CD8-positive, alpha-beta memory T cell (primary cell): ENCODE measurements at regions not wholly inside any gene's neighbourhood (a gene's known extent, or its start where the extent isn't known, plus 50 kb on each side); places are given as distances from the start of the nearest gene placed in this dataset.
"Not testable (repeated sequence)": the region's sequence is repeated elsewhere in the genome, so short reads cannot be mapped to it uniquely, and the experiment has no call there.

ENCODE experiments used
- CTCF ChIA-PET: fragments of 350-600 bp; sonication (Branson Sonifier 250); formaldehyde crosslinking; loops from one replicate; lab custom pipeline; 2021; ENCODE audit warnings: antibody characterized with exemption; lab: Charles Lee
- POLR2A ChIA-PET: fragments of 350-600 bp; sonication (Branson Sonifier 250); formaldehyde crosslinking; loops from one replicate; lab custom pipeline; 2021; ENCODE audit warnings: antibody characterized with exemption; lab: Charles Lee
- DNase-seq, 5 donors: peaks; one replicate each; pipeline versions ENCODE4 v3.0.0 to v3.0.0-alpha.2; 2020 to 2022; ENCODE audit warnings: mixed read lengths in 1 of 5
- H3K27ac ChIP-seq: one replicate; pipeline ENCODE4 v1.7.0; 2013; ENCODE audit warnings: low read depth, mild to moderate bottlenecking, low read length, moderate library complexity
- H3K27me3 ChIP-seq: 2 replicates; pipeline ENCODE4 v1.7.0; 2013; ENCODE audit warnings: low read length, mild to moderate bottlenecking; ENCODE audit not compliant: insufficient read depth, poor library complexity, severe bottlenecking
- H3K36me3 ChIP-seq: 2 replicates; pipeline ENCODE4 v1.7.0; 2013; ENCODE audit warnings: mild to moderate bottlenecking, low read length, moderate library complexity; ENCODE audit not compliant: insufficient read depth
- H3K4me1 ChIP-seq: 2 replicates; pipeline ENCODE4 v1.7.0; 2013; ENCODE audit warnings: mild to moderate bottlenecking, low read length, moderate library complexity; ENCODE audit not compliant: insufficient read depth
- H3K4me3 ChIP-seq: 2 replicates; pipeline ENCODE4 v1.7.0; 2013; ENCODE audit warnings: mild to moderate bottlenecking, low read length
- H3K9me3 ChIP-seq: 2 replicates; pipeline ENCODE4 v1.7.0; 2013; ENCODE audit warnings: mild to moderate bottlenecking, low read length
- H3K27ac Mint-ChIP-seq, 8 donors: one replicate each; pipeline ENCODE4 v1.8.0; 2020 to 2021; ENCODE audit warnings: mixed read lengths in 8 of 8, mild to moderate bottlenecking in 6 of 8, inconsistent platforms in 3 of 8, moderate library complexity in 3 of 8
- H3K27me3 Mint-ChIP-seq, 2 donors: one replicate each; pipeline ENCODE4 v1.8.0; 2020 to 2021; ENCODE audit warnings: mixed read lengths in 2 of 2, mild to moderate bottlenecking in 1 of 2, moderate library complexity in 1 of 2
- H3K36me3 Mint-ChIP-seq, 3 donors: one replicate each; pipeline ENCODE4 v1.8.0; 2020 to 2021; ENCODE audit warnings: mixed read lengths in 3 of 3, inconsistent platforms in 1 of 3, mild to moderate bottlenecking in 1 of 3
- H3K4me1 Mint-ChIP-seq, 3 donors: one replicate each; pipeline ENCODE4 v1.8.0; 2020 to 2021; ENCODE audit warnings: mixed read lengths in 3 of 3, inconsistent platforms in 1 of 3, mild to moderate bottlenecking in 1 of 3
- H3K4me3 Mint-ChIP-seq, 7 donors: one replicate each; pipeline ENCODE4 v1.8.0; 2020 to 2021; ENCODE audit warnings: mixed read lengths in 7 of 7, mild to moderate bottlenecking in 6 of 7, moderate library complexity in 4 of 7, inconsistent platforms in 2 of 7
- H3K9me3 Mint-ChIP-seq, 5 donors: one replicate each; pipeline ENCODE4 v1.8.0; 2020 to 2022; ENCODE audit warnings: mixed read lengths in 5 of 5, mild to moderate bottlenecking in 3 of 5, moderate library complexity in 2 of 5, inconsistent platforms in 1 of 5

DNA sequence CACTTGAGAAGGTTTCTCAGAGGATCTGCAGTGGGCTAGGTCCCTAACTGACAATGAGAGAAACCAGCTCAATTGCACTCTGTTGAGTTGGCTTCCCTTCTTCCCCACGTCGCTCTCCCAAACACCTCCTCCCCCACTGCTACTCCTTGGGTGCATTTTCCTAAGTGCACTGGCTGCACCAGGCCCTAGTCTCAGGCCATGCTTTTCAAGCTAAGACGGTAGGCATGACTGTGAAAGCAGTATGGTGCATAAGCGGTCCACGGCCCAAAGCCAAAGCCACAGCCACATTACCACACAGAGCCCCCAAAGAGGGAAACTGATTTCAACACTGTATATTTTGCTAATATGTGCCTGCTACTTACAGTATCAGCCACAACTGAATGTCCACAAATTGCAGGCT, 62.1 kb upstream of the RBM24 start:
- Mint-ChIP-seq H3K9me3 (peaks cover 0 to 4% (median 0%) of the 10 kb centered on the region in 5 donors), H3K27me3 (peaks cover 3 to 8% of the 10 kb centered on the region in 2 donors), H3K4me3 (no peak overlapping the region), H3K27ac (no peak overlapping the region), H3K4me1 (no peaks in the 10 kb centered on the region), H3K36me3 (no peaks in the 10 kb centered on the region)
- Histone ChIP-seq H3K4me1 (no peaks in the 10 kb centered on the region), H3K27ac (no peak overlapping the region), H3K4me3 (no peak overlapping the region), H3K9me3 (no peaks in the 10 kb centered on the region), H3K36me3 (no peaks in the 10 kb centered on the region), H3K27me3 (no peaks in the 10 kb centered on the region)
- POLR2A ChIA-PET = no interaction called here
- no peak for DNase-seq
- CTCF ChIA-PET = no interaction called here

GRCh38 chr6:17220040-17220910, 60.9 kb upstream of the RBM24 start:
- ChIA-PET CTCF (no interaction called here), POLR2A (no interaction called here)
- H3K4me1 Mint-ChIP-seq = no peaks in the 10 kb centered on the region
- peaks cover 3 to 11% of the 10 kb centered on the region in 2 donors for H3K27me3 Mint-ChIP-seq
- Histone ChIP-seq H3K4me1 (no peaks in the 10 kb centered on the region), H3K27me3 (no peaks in the 10 kb centered on the region), H3K36me3 (no peaks in the 10 kb centered on the region), H3K4me3 (no peak overlapping the region), H3K9me3 (no peaks in the 10 kb centered on the region), H3K27ac (no peak overlapping the region)
- no peak overlapping the region for H3K4me3 Mint-ChIP-seq
- H3K36me3 Mint-ChIP-seq = no peaks in the 10 kb centered on the region
- DNase-seq = no peak
- H3K27ac Mint-ChIP-seq = no peak overlapping the region
- peaks cover 0 to 4% (median 0%) of the 10 kb centered on the region in 5 donors for H3K9me3 Mint-ChIP-seq

GRCh38 chr6:17224056-17224455, 57.1 kb upstream of the RBM24 start:
- Mint-ChIP-seq H3K4me1 (no peaks in the 10 kb centered on the region), H3K27ac (no peak overlapping the region), H3K9me3 (peaks cover 0 to 2% (median 0%) of the 10 kb centered on the region in 5 donors), H3K4me3 (no peak overlapping the region), H3K36me3 (no peaks in the 10 kb centered on the region), H3K27me3 (peaks cover 13% of the 10 kb centered on the region in 2 donors)
- ChIA-PET CTCF (no interaction called here), POLR2A (no interaction called here)
- H3K36me3 ChIP-seq = no peaks in the 10 kb centered on the region
- no peak overlapping the region for H3K4me3 ChIP-seq
- no peak for DNase-seq
- no peaks in the 10 kb centered on the region for H3K27me3 ChIP-seq
- H3K4me1 ChIP-seq = no peaks in the 10 kb centered on the region
- H3K9me3 ChIP-seq = no peaks in the 10 kb centered on the region
- H3K27ac ChIP-seq = no peak overlapping the region

DNA sequence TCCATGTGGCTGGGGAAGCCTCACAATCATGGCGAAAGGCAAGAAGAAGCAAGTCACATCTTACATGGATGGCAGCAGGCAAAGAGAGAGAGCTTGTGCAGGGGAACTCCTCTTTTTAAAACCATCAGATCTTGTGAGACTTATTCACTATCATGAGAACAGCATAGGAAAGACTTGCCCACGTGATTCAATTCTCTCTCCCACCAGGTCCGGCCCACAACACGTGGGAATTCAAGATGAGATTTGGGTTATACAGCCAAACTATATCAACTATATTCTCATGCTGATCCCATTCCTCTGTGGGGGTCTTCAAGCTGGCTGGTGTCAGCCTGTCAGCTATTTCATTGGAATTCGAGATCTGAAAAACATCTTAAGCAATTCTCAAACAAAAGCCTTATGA, 56.7 kb upstream of the RBM24 start:
- H3K9me3 Mint-ChIP-seq, H3K27me3 ChIP-seq, H3K36me3 Mint-ChIP-seq, DNase-seq, H3K4me3 Mint-ChIP-seq, H3K4me1 Mint-ChIP-seq, H3K36me3 ChIP-seq, POLR2A ChIA-PET, CTCF ChIA-PET, H3K27ac Mint-ChIP-seq, H3K9me3 ChIP-seq, H3K4me1 ChIP-seq, H3K27ac ChIP-seq, H3K4me3 ChIP-seq: not testable (repeated sequence)
- H3K27me3 Mint-ChIP-seq = peaks cover 12 to 15% of the 10 kb centered on the region in 2 donors

DNA sequence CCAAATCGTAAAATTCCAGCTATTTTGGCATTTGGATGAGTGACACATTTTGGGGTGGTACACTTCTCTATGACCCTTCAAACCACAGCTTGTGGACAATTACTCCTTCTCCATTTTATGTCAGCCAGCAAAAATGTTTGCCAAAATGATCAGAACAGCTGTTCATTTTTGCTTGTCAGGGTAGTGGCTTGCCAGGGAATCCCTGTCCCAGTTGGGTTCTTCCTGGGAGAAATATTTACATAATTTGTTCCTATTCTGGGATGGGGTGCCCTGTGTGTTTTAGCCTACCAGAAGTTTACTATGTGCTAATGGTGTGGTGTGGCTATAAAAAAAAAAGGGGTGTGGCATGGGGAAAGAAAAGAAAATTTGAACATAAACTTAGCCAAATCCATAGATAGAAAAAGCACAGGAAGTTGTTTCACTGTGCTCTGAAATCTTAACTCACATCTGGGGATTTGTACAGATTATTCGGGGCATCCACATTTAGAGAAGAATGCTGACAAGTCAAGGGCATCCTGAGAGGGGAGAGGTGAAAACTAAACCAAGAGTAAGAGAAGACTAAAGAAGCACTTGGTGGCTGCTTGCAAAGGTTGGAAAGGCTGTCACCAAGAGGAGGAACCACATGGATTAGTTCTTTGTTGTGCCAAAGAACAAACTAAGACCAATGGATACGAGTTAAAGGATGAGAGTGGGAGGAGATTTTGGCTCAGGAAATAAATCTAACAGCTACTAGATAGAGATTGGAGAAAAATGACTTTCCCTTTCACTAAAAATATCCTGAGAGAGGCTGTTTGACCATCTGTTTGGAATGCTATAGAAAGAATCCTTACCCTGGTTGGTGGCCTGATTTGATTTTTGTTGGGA, 55.2 kb upstream of the RBM24 start:
- Histone ChIP-seq H3K4me3 (no peak overlapping the region), H3K27me3 (no peaks in the 10 kb centered on the region), H3K27ac (no peak overlapping the region), H3K36me3 (no peaks in the 10 kb centered on the region), H3K9me3 (no peaks in the 10 kb centered on the region), H3K4me1 (no peaks in the 10 kb centered on the region)
- Mint-ChIP-seq H3K4me1 (no peaks in the 10 kb centered on the region), H3K27ac (no peak overlapping the region), H3K36me3 (no peaks in the 10 kb centered on the region), H3K9me3 (peaks cover 0 to 2% (median 0%) of the 10 kb centered on the region in 5 donors), H3K27me3 (peaks cover 13 to 17% of the 10 kb centered on the region in 2 donors), H3K4me3 (no peak overlapping the region)
- ChIA-PET POLR2A (no interaction called here), CTCF (no interaction called here)
- DNase-seq = no peak

DNA sequence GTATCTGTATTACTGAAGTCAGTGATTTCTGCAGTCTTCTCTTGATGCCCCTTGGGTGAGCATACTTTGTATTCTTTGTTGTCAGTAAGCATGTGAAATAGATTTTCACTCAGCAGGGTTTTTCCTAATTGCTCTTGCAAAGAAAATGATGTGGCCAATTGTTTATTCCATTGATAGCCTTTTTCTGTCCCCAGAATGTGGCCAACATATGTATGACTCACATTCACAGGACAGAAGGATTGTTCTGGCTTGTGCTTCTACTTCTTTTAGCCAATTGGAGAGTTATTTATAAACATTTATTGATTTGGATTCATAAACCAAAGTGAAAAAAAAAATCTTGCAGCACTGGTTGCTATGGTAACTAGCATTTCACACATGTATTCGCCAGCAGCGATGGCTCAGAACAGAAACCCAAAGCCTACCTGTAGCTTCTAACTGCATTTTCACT, 54.4 kb upstream of the RBM24 start:
- H3K9me3 Mint-ChIP-seq = peaks cover 0 to under 1% (median 0%) of the 10 kb centered on the region in 5 donors
- Histone ChIP-seq H3K4me3 (no peak overlapping the region), H3K36me3 (no peaks in the 10 kb centered on the region), H3K27me3 (no peaks in the 10 kb centered on the region), H3K27ac (no peak overlapping the region), H3K9me3 (no peaks in the 10 kb centered on the region), H3K4me1 (no peaks in the 10 kb centered on the region)
- ChIA-PET POLR2A (no interaction called here), CTCF (no interaction called here)
- DNase-seq = no peak
- no peaks in the 10 kb centered on the region for H3K4me1 Mint-ChIP-seq
- H3K36me3 Mint-ChIP-seq = no peaks in the 10 kb centered on the region
- H3K27me3 Mint-ChIP-seq = peaks cover 14 to 17% of the 10 kb centered on the region in 2 donors
- no peak overlapping the region for H3K27ac Mint-ChIP-seq
- H3K4me3 Mint-ChIP-seq = no peak overlapping the region

DNA sequence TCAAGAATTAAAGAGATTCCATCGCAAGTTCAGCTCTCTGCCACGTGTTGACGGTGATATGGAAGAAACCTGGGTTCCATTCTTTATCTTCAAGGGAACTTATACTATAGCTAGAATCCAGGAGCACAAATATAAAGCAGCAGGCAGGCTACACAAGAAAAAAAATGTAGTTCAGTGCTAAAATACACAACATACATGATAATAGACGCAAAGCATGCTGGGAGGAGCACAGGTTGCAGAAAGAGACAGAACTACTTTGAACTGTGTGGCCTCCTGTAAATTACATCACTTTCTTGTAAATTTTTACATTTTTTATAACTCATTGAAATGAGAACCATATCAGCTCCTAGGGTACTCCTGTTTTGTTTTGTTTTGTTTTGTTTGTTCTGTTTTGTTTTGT, 53.8 kb upstream of the RBM24 start:
- no peak overlapping the region for H3K27ac Mint-ChIP-seq
- H3K36me3 ChIP-seq = no peaks in the 10 kb centered on the region
- no peaks in the 10 kb centered on the region for H3K9me3 ChIP-seq
- H3K4me1 Mint-ChIP-seq = no peaks in the 10 kb centered on the region
- H3K4me1 ChIP-seq = no peaks in the 10 kb centered on the region
- CTCF ChIA-PET = no interaction called here
- no peaks in the 10 kb centered on the region for H3K27me3 ChIP-seq
- DNase-seq = no peak
- no peak overlapping the region for H3K4me3 ChIP-seq
- POLR2A ChIA-PET = no interaction called here
- H3K36me3 Mint-ChIP-seq = no peaks in the 10 kb centered on the region
- peaks cover 18 to 20% of the 10 kb centered on the region in 2 donors for H3K27me3 Mint-ChIP-seq
- H3K9me3 Mint-ChIP-seq = peaks cover 0 to 4% (median 0%) of the 10 kb centered on the region in 5 donors
- H3K4me3 Mint-ChIP-seq = no peak overlapping the region
- H3K27ac ChIP-seq = no peak overlapping the region
